AG08396 (cell line): ENCODE measurements at regions not wholly inside any gene's neighbourhood (a gene's known extent, or its start where the extent isn't known, plus 50 kb on each side); places are given as distances from the start of the nearest gene placed in this dataset.
A peak's percentile ranks its signal among the peaks of the same experiment; 100 is the strongest.

Source experiments
- DNase-seq: peaks from one replicate; pipeline ENCODE4 v3.0.0; 2012; ENCODE audit warnings: low spot score, mixed read lengths

GRCh38 chrX:78476701-78477100 lies 149.3 kb upstream of the CYSLTR1 start:
- DNase-seq: no peak

GRCh38 chrX:78456909-78457308 lies 129.5 kb upstream of the CYSLTR1 start:
- no peak for DNase-seq

GRCh38 chrX:78455901-78456300 lies 128.5 kb upstream of the CYSLTR1 start:
- DNase-seq: peak; percentile 11

GRCh38 chrX:78452356-78452755 lies 124.9 kb upstream of the CYSLTR1 start:
- DNase-seq: peak; percentile 1

- no peak for DNase-seq
Observed at GRCh38 chrX:78437621-78438020, 110.2 kb upstream of the CYSLTR1 start.

- no peak for DNase-seq
Observed at GRCh38 chrX:78429172-78429571, 101.8 kb upstream of the CYSLTR1 start.

- DNase-seq: no peak
Observed at GRCh38 chrX:78388663-78389062, 61.3 kb upstream of the CYSLTR1 start.

- no peak for DNase-seq
Observed at GRCh38 chrX:78387364-78387763, 60.0 kb upstream of the CYSLTR1 start.

- no peak for DNase-seq
Observed at GRCh38 chrX:78384486-78384885, 57.1 kb upstream of the CYSLTR1 start.

GRCh38 chrX:78383594-78383993 lies 56.2 kb upstream of the CYSLTR1 start:
- DNase-seq: no peak

GRCh38 chrX:78378476-78379115 lies 51.2 kb upstream of the CYSLTR1 start:
- no peak for DNase-seq
